Fibroblast of the aortic adventitia (primary cell): ENCODE measurements at regions not wholly inside any gene's neighbourhood (a gene's known extent, or its start where the extent isn't known, plus 50 kb on each side); places are given as distances from the start of the nearest gene placed in this dataset.

Experiments
- DNase-seq: peaks from one replicate; pipeline ENCODE4 v3.0.0-alpha.2; 2010; ENCODE audit warnings: low read depth
- H3K4me3 ChIP-seq: 2 replicates; pipeline ENCODE4 v1.5.1; 2011; ENCODE audit warnings: low read depth, mild to moderate bottlenecking, control low read depth, low read length, moderate library complexity
- CTCF ChIP-seq: IDR thresholded peaks from 2 replicates; pipeline ENCODE4 v1.5.1; 2011; ENCODE audit warnings: mild to moderate bottlenecking, low read length, control low read depth, inconsistent platforms; ENCODE audit not compliant: insufficient read depth

GRCh38 chr13:69410761-69411160 lies 696.9 kb upstream of the ATXN8OS start:
- no peak for TF ChIP-seq CTCF
- H3K4me3 ChIP-seq: no peak overlapping the region
- DNase-seq: no peak

GRCh38 chr13:69391756-69392155 lies 715.9 kb upstream of the ATXN8OS start:
- DNase-seq: no peak
- no peak overlapping the region for H3K4me3 ChIP-seq
- no peak for TF ChIP-seq CTCF

GRCh38 chr13:69389899-69390298 lies 717.7 kb upstream of the ATXN8OS start:
- DNase-seq: no peak
- H3K4me3 ChIP-seq: no peak overlapping the region
- no peak for TF ChIP-seq CTCF

- no peak overlapping the region for H3K4me3 ChIP-seq
- no peak for DNase-seq
- no peak for TF ChIP-seq CTCF
These were observed 733.7 kb upstream of the ATXN8OS start for GRCh38 chr13:69373747-69374425.

GRCh38 chr13:69363360-69363759 lies 744.3 kb upstream of the ATXN8OS start:
- no peak for DNase-seq
- TF ChIP-seq CTCF: no peak
- H3K4me3 ChIP-seq: no peak overlapping the region

- DNase-seq: no peak
- no peak for TF ChIP-seq CTCF
- no peak overlapping the region for H3K4me3 ChIP-seq
These were observed 776.4 kb upstream of the ATXN8OS start for GRCh38 chr13:69331245-69331644.

- no peak overlapping the region for H3K4me3 ChIP-seq
- DNase-seq: no peak
- TF ChIP-seq CTCF: no peak
These were observed 783.3 kb upstream of the ATXN8OS start for GRCh38 chr13:69324090-69324886.
